Smooth muscle cell (in vitro differentiated cells): ENCODE measurements at regions not wholly inside any gene's neighbourhood (a gene's known extent, or its start where the extent isn't known, plus 50 kb on each side); places are given as distances from the start of the nearest gene placed in this dataset.
A peak's percentile ranks its signal among the peaks of the same experiment; 100 is the strongest.

Source experiments
- DNase-seq: peaks from one replicate; lab custom pipeline; 2025; ENCODE audit not compliant: unreplicated experiment; lab: John Stamatoyannopoulos, UW
- H2AFZ ChIP-seq: fragments of 200-600 bp; sonication (generic); 2 replicates; pipeline ENCODE4 v1.6.0; 2016; ENCODE audit warnings: antibody characterized with exemption, low read depth, mild to moderate bottlenecking
- H3F3A ChIP-seq: fragments of 200-600 bp; sonication (generic); 2 replicates; pipeline ENCODE4 v1.6.0; 2017; ENCODE audit warnings: antibody characterized with exemption, low read depth
- H3K27ac ChIP-seq: fragments of 200-600 bp; sonication (generic); 2 replicates; pipeline ENCODE4 v1.5.1; 2016; ENCODE audit warnings: low read depth, mild to moderate bottlenecking
- H3K27me3 ChIP-seq: fragments of 200-600 bp; sonication (generic); 2 replicates; pipeline ENCODE4 v1.6.1; 2016; ENCODE audit warnings: low read depth, mild to moderate bottlenecking
- H3K36me3 ChIP-seq: fragments of 200-600 bp; sonication (generic); 2 replicates; pipeline ENCODE4 v1.5.1; 2016; ENCODE audit warnings: low read depth
- H3K4me1 ChIP-seq: fragments of 200-600 bp; sonication (generic); 2 replicates; pipeline ENCODE4 v1.5.1; 2016; ENCODE audit warnings: low read depth
- H3K4me2 ChIP-seq: fragments of 200-600 bp; sonication (generic); 2 replicates; pipeline ENCODE4 v1.6.0; 2016; ENCODE audit warnings: mild to moderate bottlenecking
- H3K4me3 ChIP-seq: fragments of 200-600 bp; sonication (generic); 2 replicates; pipeline ENCODE4 v1.5.1; 2016; ENCODE audit warnings: mild to moderate bottlenecking
- H3K79me2 ChIP-seq: fragments of 200-600 bp; sonication (generic); 2 replicates; pipeline ENCODE4 v1.6.0; 2016; ENCODE audit warnings: low read depth, mild to moderate bottlenecking
- H3K9ac ChIP-seq: fragments of 200-600 bp; sonication (generic); 2 replicates; pipeline ENCODE4 v1.6.0; 2016; ENCODE audit warnings: low read depth
- H3K9me3 ChIP-seq: fragments of 200-600 bp; sonication (generic); replicated peaks from 2 replicates; pipeline ENCODE4 v1.5.1; 2016; ENCODE audit warnings: low read depth
- H4K20me1 ChIP-seq: fragments of 200-600 bp; sonication (generic); 2 replicates; pipeline ENCODE4 v1.6.0; 2016; ENCODE audit warnings: low read depth
- CTCF ChIP-seq: fragments of 200-600 bp; sonication (generic); IDR thresholded peaks from 2 replicates; pipeline ENCODE4 v1.5.1; 2017; ENCODE audit warnings: borderline replicate concordance, mild to moderate bottlenecking, antibody characterized with exemption; ENCODE audit not compliant: insufficient read depth, poor library complexity, severe bottlenecking
- WGBS: methylation state at CpG from one replicate; pipeline ENCODE4 v1.1.7; 2016; ENCODE audit warnings: low lambda C conversion rate; 5-methylcytosine and 5-hydroxymethylcytosine counted together

- Histone ChIP-seq H3K27ac (no peak overlapping the region), H3K9me3 (no peaks in the 10 kb centered on the region), H3K36me3 (no peaks in the 10 kb centered on the region), H3K79me2 (no peaks in the 10 kb centered on the region), H2AFZ (no peak overlapping the region), H3K4me2 (no peak overlapping the region), H3K4me3 (no peak overlapping the region), H3F3A (peaks cover 3% of the 10 kb centered on the region), H3K9ac (no peak overlapping the region), H4K20me1 (no peaks in the 10 kb centered on the region), H3K4me1 (peaks cover 6% of the 10 kb centered on the region), H3K27me3 (no peaks in the 10 kb centered on the region)
- DNase-seq, result no peak
- TF ChIP-seq CTCF, result no peak
- 64% methylated on average over 1 of the region's 1 CpG for WGBS
These were observed 59.9 kb downstream of the BMP4 start for GRCh38 chr14:53896726-53897125.

GRCh38 chr14:53894456-53894855, 62.2 kb downstream of the BMP4 start:
- Histone ChIP-seq H4K20me1 (no peaks in the 10 kb centered on the region), H3K36me3 (no peaks in the 10 kb centered on the region), H3K27me3 (no peaks in the 10 kb centered on the region), H3K9ac (no peak overlapping the region), H3K4me2 (peak overlapping the region; percentile 50), H3K79me2 (no peaks in the 10 kb centered on the region), H3F3A (peaks cover 3% of the 10 kb centered on the region), H3K27ac (peak overlapping the region; percentile 36), H3K4me1 (peaks cover 11% of the 10 kb centered on the region), H3K9me3 (no peaks in the 10 kb centered on the region), H3K4me3 (no peak overlapping the region), H2AFZ (no peak overlapping the region)
- DNase-seq, result no peak
- no peak for TF ChIP-seq CTCF
- WGBS, result 7% methylated on average over 2 of the region's 2 CpGs

GRCh38 chr14:53893374-53893773, 63.3 kb downstream of the BMP4 start:
- 99% methylated on average over 2 of the region's 2 CpGs for WGBS
- no peak for TF ChIP-seq CTCF

GRCh38 chr14:53890611-53891101, 66.0 kb downstream of the BMP4 start:
- Histone ChIP-seq H3K36me3 (no peaks in the 10 kb centered on the region), H2AFZ (no peak overlapping the region), H3K9ac (no peak overlapping the region), H3K4me2 (no peak overlapping the region), H3K9me3 (no peaks in the 10 kb centered on the region), H3F3A (peaks cover 3% of the 10 kb centered on the region), H4K20me1 (no peaks in the 10 kb centered on the region), H3K4me1 (peaks cover 11% of the 10 kb centered on the region), H3K27ac (no peak overlapping the region), H3K4me3 (no peak overlapping the region), H3K27me3 (no peaks in the 10 kb centered on the region), H3K79me2 (no peaks in the 10 kb centered on the region)
- no peak for DNase-seq
- TF ChIP-seq CTCF, result no peak
- WGBS, result 51% methylated on average over 3 of the region's 3 CpGs

More at GRCh38 chr14:53893374-53893773, 63.3 kb downstream of the BMP4 start:
- no peaks in the 10 kb centered on the region for H3K27me3 ChIP-seq
- no peak overlapping the region for H3K9ac ChIP-seq
- H3K36me3 ChIP-seq, result no peaks in the 10 kb centered on the region
- H2AFZ ChIP-seq, result no peak overlapping the region
- H3K4me3 ChIP-seq, result no peak overlapping the region
- H3F3A ChIP-seq, result peaks cover 3% of the 10 kb centered on the region
- H3K79me2 ChIP-seq, result no peaks in the 10 kb centered on the region
- no peak overlapping the region for H3K4me2 ChIP-seq
- peaks cover 11% of the 10 kb centered on the region for H3K4me1 ChIP-seq
- H3K9me3 ChIP-seq, result no peaks in the 10 kb centered on the region
- no peak for DNase-seq
- H3K27ac ChIP-seq, result no peak overlapping the region
- no peaks in the 10 kb centered on the region for H4K20me1 ChIP-seq
